HepG2 (cell line): ENCODE measurements at regions not wholly inside any gene's neighbourhood (a gene's known extent, or its start where the extent isn't known, plus 50 kb on each side); places are given as distances from the start of the nearest gene placed in this dataset.
A peak's percentile ranks its signal among the peaks of the same experiment; 100 is the strongest.

ENCODE experiments used
- ATAC-seq: fragments of 200-7000 bp; cut with Tn5 transposase; 3 replicates; pipeline ENCODE4 v1.9.1; 2020; ENCODE audit warnings: mild to moderate bottlenecking, moderate library complexity
- BruUV-seq: library from RNA; stranded (reverse); fragments of 400-500 nt; replicated peaks from 2 replicates; lab custom pipeline; 2021; lab: Mats Ljungman, UMichigan
- CTCF ChIA-PET: fragments of 300-600 bp; formaldehyde crosslinking; extraction: SDS; loops from one replicate; lab custom pipeline; 2021; ENCODE audit warnings: low total read pairs, inconsistent platforms, low intra/inter-chr PET ratio; lab: Yijun Ruan, JAX
- POLR2A ChIA-PET: fragments of 350-600 bp; sonication (Branson Sonifier 250); formaldehyde crosslinking; loops from one replicate; lab custom pipeline; 2020; ENCODE audit warnings: antibody characterized with exemption, inconsistent platforms; lab: Yijun Ruan, JAX
- DNase-seq: peaks from one replicate; pipeline ENCODE4 v3.0.0-alpha.2; 2015; ENCODE audit warnings: low spot score
- FAIRE-seq: peaks from 3 replicates; lab custom pipeline; 2011; peaks lifted over from hg19 to GRCh38; lab: Jason Lieb, UNC
- H2AFZ ChIP-seq: one replicate; pipeline ENCODE4 v1.6.1; 2011; ENCODE audit warnings: low read length, inconsistent platforms
- H3K27ac ChIP-seq: fragments of 300-600 bp; 3 replicates; pipeline ENCODE4 v1.8.0; 2011; ENCODE audit warnings: mixed run types, mild to moderate bottlenecking, mixed read lengths, low read length, inconsistent platforms; ENCODE audit not compliant: insufficient read depth; ENCODE audit errors: extremely low read length
- H3K27me3 ChIP-seq, 2 experiments: fragments of 200-600 bp in 1 of 2; 2 replicates in 1 of 2; 3 replicates in 1 of 2; pipeline versions ENCODE4 v1.6.0 to v1.8.0; 2011; ENCODE audit warnings: low read length in 2 of 2, mild to moderate bottlenecking in 2 of 2, moderate library complexity in 2 of 2, inconsistent platforms in 1 of 2; ENCODE audit not compliant: insufficient read depth in 2 of 2, control insufficient read depth in 1 of 2
- H3K36me3 ChIP-seq, 2 experiments: fragments of 200-600 bp in 1 of 2; replicated peaks in 1 of 2; 2 replicates in 1 of 2; 3 replicates in 1 of 2; pipeline versions ENCODE4 v1.5.1 to v1.8.0; 2011; ENCODE audit warnings: low read length in 2 of 2, inconsistent platforms in 1 of 2; ENCODE audit not compliant: insufficient read depth in 2 of 2, control insufficient read depth in 1 of 2
- H3K4me1 ChIP-seq: 2 replicates; pipeline ENCODE4 v1.5.1; 2012; ENCODE audit warnings: low read length, inconsistent platforms; ENCODE audit not compliant: insufficient read depth
- H3K4me2 ChIP-seq: 2 replicates; pipeline ENCODE4 v1.6.0; 2011; ENCODE audit warnings: low read depth, low read length, inconsistent platforms
- H3K4me3 ChIP-seq, 3 experiments: fragments of 200-600 bp in 1 of 3; sonication (generic), shearing (Covaris generic) in 1 of 3; replicated peaks in 1 of 3; 2 replicates each; pipeline ENCODE4 v1.5.1; 2011 to 2016; ENCODE audit warnings: low read length in 3 of 3, inconsistent platforms in 2 of 3, low read depth in 2 of 3, mild to moderate bottlenecking in 2 of 3, control low read depth in 1 of 3, mixed read lengths in 1 of 3; ENCODE audit not compliant: insufficient read depth in 1 of 3
- H3K79me2 ChIP-seq: one replicate; pipeline ENCODE4 v1.6.1; 2011; ENCODE audit warnings: low read length, inconsistent platforms; ENCODE audit not compliant: insufficient read depth
- H3K9ac ChIP-seq: 2 replicates; pipeline ENCODE4 v1.6.0; 2011; ENCODE audit warnings: mild to moderate bottlenecking, low read depth, low read length, inconsistent platforms; ENCODE audit not compliant: insufficient read depth
- H3K9me3 ChIP-seq: 2 replicates; pipeline ENCODE4 v1.5.1; 2012; ENCODE audit warnings: mild to moderate bottlenecking, low read length
- H4K20me1 ChIP-seq: 2 replicates; pipeline ENCODE4 v1.6.0; 2011; ENCODE audit warnings: inconsistent platforms, mild to moderate bottlenecking, low read length, moderate library complexity; ENCODE audit not compliant: insufficient read depth
- MAFF ChIP-seq: IDR thresholded peaks from 2 replicates; pipeline ENCODE4 v1.6.1; 2011; ENCODE audit warnings: low read depth, low read length, improper control_type of control experiment
- MAFK ChIP-seq, 2 experiments: IDR thresholded peaks in 1 of 2; conservative IDR thresholded peaks in 1 of 2; 2 replicates each; pipeline ENCODE4 v1.6.1; 2011; ENCODE audit warnings: improper control_type of control experiment in 2 of 2, low read length in 2 of 2
- ZNF549 ChIP-seq: sonication (generic); formaldehyde crosslinking; IDR thresholded peaks from 2 replicates; pipeline ENCODE4 v1.5.0; 2020; ENCODE audit warnings: missing genetic modification reagents
- ZUFSP ChIP-seq: sonication (generic); formaldehyde crosslinking; IDR thresholded peaks from 2 replicates; pipeline ENCODE4 v1.9.0; 2021; ENCODE audit warnings: missing genetic modification reagents, mild to moderate bottlenecking, borderline replicate concordance
- WGBS: methylation state at CpG from one replicate; pipeline ENCODE4 v1.1.6; 2017; ENCODE audit warnings: low lambda C conversion rate; 5-methylcytosine and 5-hydroxymethylcytosine counted together
- in situ Hi-C: cut with HindIII; loops from 2 replicates; pipeline ENCODE4 v1.10.0; 2017; ENCODE audit warnings: low pct_unique_long_range_greater_than_20kb; ENCODE audit not compliant: extremely low pct_ligation_motif_present
- intact Hi-C: fragments of 100-400 bp; cut with micrococcal nuclease; formaldehyde crosslinking; loops from one replicate; pipeline ENCODE4 v1.10.0; 2022; ENCODE audit not compliant: unreplicated experiment
- TF ChIP-seq, protein P1 (sequence below): sonication (generic); formaldehyde crosslinking; IDR thresholded peaks from 2 replicates; pipeline ENCODE4 v1.4.0; 2020; ENCODE audit warnings: mild to moderate bottlenecking, missing genetic modification reagents, borderline replicate concordance
- TF ChIP-seq, protein P2 (sequence below): sonication (generic); formaldehyde crosslinking; IDR thresholded peaks from 2 replicates; pipeline ENCODE4 v1.5.1; 2020; ENCODE audit warnings: missing genetic modification reagents, mild to moderate bottlenecking, borderline replicate concordance

DNA sequence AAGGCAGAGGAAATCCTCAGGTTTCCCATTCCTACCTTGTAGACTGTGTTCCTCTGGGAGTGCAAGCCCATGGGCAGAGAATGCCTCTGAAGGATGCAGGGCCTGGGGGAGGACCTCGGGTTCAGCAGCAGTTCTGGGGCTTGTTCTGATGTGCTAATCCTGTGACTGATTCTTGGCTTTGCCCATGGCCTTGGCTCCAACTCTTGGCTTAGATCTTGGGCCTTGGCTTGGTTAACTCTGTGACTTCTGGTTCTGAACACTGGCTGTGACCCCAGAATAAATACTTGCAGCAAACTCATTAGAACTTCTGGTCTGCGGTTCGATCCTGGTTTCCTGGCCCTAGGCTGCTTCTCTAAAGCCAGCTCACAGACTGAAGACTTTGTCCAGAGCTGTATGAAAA is 366.9 kb upstream of the ZEB2 start (continued):
- TF ChIP-seq, protein P1, sequence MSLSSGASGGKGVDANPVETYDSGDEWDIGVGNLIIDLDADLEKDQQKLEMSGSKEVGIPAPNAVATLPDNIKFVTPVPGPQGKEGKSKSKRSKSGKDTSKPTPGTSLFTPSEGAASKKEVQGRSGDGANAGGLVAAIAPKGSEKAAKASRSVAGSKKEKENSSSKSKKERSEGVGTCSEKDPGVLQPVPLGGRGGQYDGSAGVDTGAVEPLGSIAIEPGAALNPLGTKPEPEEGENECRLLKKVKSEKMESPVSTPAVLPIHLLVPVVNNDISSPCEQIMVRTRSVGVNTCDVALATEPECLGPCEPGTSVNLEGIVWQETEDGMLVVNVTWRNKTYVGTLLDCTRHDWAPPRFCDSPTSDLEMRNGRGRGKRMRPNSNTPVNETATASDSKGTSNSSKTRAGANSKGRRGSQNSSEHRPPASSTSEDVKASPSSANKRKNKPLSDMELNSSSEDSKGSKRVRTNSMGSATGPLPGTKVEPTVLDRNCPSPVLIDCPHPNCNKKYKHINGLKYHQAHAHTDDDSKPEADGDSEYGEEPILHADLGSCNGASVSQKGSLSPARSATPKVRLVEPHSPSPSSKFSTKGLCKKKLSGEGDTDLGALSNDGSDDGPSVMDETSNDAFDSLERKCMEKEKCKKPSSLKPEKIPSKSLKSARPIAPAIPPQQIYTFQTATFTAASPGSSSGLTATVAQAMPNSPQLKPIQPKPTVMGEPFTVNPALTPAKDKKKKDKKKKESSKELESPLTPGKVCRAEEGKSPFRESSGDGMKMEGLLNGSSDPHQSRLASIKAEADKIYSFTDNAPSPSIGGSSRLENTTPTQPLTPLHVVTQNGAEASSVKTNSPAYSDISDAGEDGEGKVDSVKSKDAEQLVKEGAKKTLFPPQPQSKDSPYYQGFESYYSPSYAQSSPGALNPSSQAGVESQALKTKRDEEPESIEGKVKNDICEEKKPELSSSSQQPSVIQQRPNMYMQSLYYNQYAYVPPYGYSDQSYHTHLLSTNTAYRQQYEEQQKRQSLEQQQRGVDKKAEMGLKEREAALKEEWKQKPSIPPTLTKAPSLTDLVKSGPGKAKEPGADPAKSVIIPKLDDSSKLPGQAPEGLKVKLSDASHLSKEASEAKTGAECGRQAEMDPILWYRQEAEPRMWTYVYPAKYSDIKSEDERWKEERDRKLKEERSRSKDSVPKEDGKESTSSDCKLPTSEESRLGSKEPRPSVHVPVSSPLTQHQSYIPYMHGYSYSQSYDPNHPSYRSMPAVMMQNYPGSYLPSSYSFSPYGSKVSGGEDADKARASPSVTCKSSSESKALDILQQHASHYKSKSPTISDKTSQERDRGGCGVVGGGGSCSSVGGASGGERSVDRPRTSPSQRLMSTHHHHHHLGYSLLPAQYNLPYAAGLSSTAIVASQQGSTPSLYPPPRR (CRISPR knock-in tag), result no peak

- Histone ChIP-seq H3K79me2 (no peaks in the 10 kb centered on the region), H3K36me3 (no peaks in the 10 kb centered on the region), H3K9me3 (no peaks in the 10 kb centered on the region), H3K4me1 (no peaks in the 10 kb centered on the region), H2AFZ (no peak overlapping the region), H4K20me1 (no peaks in the 10 kb centered on the region), H3K4me3 (no peak overlapping the region), H3K27me3 (no peaks in the 10 kb centered on the region), H3K4me2 (no peak overlapping the region), H3K27ac (no peak overlapping the region), H3K9ac (no peak overlapping the region)
- 6% methylated on average over 8 of the region's 8 CpGs for WGBS
- ATAC-seq, result no peak
- POLR2A ChIA-PET, result no interaction called here
- intact Hi-C loops (no loop called here), in situ Hi-C loops (no loop called here)
- BruUV-seq, result no TSS peak
- DNase-seq, result no peak
- CTCF ChIA-PET, result no interaction called here
- TF ChIP-seq ZNF549 (CRISPR knock-in tag) (no peak), ZUFSP (no peak), MAFK (conservative IDR thresholded peaks at IDR 0.05 in 1 of 2, IDR thresholded peaks at IDR 0.05 in 1 of 2; ENCODE audit: low read length in 2 of 2) (peak; percentile 57 to 60; a peak in 3 of 4 replicates), MAFF (peak; percentile 34; the same call in 1 of the 2 replicates)
- TF ChIP-seq, protein P2, sequence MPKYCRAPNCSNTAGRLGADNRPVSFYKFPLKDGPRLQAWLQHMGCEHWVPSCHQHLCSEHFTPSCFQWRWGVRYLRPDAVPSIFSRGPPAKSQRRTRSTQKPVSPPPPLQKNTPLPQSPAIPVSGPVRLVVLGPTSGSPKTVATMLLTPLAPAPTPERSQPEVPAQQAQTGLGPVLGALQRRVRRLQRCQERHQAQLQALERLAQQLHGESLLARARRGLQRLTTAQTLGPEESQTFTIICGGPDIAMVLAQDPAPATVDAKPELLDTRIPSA (CRISPR knock-in tag), result no peak
- TF ChIP-seq, all 625 proteins: peak for 2
- FAIRE-seq, result no peak
Observed at GRCh38 chr2:144877893-144878292, 358.0 kb upstream of the ZEB2 start.
